HG02759 (cell line): ENCODE measurements at regions not wholly inside any gene's neighbourhood (a gene's known extent, or its start where the extent isn't known, plus 50 kb on each side); places are given as distances from the start of the nearest gene placed in this dataset.
"Not testable (repeated sequence)": the region's sequence is repeated elsewhere in the genome, so short reads cannot be mapped to it uniquely, and the experiment has no call there.

ENCODE experiments used
- ATAC-seq: cut with Tn5 transposase; IDR thresholded peaks from one replicate; pipeline ENCODE4 v1.9.1; 2021; ENCODE audit warnings: mild to moderate bottlenecking, moderate library complexity; ENCODE audit not compliant: unreplicated experiment

- not testable (repeated sequence) for ATAC-seq
These were observed 264.7 kb downstream of the BCL2L11 start for GRCh38 chr2:111385226-111385957.

DNA sequence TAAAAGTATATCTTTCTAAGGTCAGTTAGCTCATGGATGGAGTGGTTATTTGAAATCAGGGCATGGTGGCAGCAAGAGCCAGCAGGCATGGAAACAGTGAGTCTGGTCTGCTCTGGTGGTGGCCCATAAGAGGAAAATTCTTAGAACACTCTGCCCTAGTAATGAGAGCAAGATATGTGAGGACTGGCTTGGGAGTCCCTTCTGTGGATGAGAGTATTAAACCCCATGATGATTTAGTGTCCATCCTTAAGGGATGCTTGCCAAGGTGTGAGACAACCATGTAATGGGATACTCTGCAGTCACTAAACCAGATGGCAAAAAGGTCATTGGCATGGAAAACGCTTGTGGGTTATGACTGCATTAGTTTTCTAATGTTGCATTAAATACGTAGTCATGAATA, 269.9 kb downstream of the BCL2L11 start:
- not testable (repeated sequence) for ATAC-seq

GRCh38 chr2:111395350-111396128, 274.8 kb downstream of the BCL2L11 start:
- not testable (repeated sequence) for ATAC-seq

GRCh38 chr2:111400598-111401253, 280.0 kb downstream of the BCL2L11 start:
- ATAC-seq = not testable (repeated sequence)

DNA sequence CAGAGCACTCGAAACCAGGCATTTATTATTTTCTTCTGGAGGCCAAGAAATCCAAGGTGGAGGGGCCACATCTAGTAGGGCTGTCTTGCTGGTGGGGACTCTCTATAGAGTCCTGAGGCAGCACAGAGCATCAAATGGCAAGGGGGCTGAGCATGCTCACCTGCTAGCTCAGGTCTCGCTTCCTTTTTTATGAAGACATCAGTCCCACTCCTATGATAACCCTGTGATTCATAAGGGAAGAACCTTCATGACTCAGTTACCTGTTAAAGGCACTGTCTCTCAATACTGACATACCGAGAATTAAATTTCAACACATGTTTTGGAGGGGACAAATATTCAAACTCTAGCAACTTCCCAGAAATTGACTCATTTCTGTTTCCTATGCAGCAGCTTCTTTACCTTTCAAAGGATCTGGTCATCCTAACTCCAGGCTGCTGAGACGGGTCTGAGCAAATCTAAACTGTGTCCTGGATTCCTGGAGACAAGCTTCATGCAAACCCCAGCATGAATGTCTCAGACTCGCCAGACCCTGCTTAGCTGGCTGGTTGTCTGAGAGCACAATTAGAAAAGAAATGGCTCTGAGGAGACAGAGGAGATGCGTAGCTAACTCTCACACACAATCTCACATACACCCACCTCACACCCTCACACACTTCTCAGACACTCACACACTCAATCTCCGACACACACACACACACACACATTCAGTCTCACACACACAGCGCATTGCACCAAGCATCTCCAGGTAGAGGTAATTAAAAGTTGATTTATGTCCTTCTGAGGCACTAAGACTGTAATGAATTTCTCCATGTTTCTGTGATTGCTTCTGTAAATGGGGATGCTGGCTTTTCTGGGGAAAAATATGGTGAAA, 280.8 kb downstream of the BCL2L11 start:
- ATAC-seq = not testable (repeated sequence)

DNA sequence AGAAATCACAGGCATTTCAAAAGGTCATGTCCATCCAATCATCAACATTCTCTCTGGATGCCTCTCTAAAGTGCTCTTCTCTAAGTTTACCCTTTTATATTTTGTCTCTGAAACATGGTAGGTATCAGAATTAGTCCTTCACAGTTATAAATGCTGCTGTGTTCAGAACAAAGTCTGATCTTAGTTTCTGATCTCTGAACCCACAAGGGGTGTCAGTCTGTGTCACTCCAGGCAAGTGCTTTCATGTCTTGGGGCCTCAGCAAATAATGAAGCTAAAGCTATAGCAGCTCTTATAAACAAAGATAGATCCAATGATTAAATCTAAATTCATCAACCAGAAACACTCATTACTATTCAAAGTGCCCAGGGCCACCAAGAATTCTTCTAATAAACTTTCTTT, 281.7 kb downstream of the BCL2L11 start:
- not testable (repeated sequence) for ATAC-seq

DNA sequence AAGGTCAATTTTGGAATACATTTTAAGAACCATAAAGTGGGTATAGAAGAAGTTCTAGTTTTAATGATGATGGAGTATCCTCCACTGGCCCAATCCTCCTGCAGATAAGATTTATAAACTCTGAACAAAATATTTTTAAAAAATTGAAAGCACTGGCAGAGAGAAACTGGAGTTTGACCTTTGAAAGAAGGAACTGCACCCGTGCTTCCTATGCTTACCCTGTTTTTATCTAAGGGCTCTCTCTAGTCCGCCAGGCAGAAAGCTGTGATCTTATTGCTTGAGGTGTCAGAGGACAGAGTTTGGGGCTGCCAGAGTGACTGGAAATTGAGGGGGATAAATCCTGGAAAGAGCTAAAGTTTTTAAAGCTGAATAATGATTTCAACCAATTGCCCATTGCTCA, 282.6 kb downstream of the BCL2L11 start:
- ATAC-seq = not testable (repeated sequence)

DNA sequence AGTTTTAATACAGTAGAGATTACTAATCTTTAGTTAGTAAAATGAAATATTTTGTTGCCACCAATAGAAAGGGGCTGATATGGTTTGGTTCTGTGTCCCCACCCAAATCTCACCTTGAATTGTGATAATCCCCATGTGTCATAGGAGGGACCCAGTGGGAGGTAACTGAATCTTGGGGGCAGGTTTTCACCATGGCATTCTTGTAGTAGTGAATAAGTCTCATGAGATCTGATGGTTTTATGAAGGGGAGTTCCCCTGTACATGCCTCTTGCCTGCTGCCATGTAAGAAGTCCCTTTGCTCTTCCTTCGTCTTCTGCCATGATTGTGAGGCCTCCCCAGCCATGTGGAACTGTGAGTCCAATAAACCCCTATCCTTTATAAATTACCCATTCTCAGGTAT, 285.9 kb downstream of the BCL2L11 start:
- not testable (repeated sequence) for ATAC-seq

DNA sequence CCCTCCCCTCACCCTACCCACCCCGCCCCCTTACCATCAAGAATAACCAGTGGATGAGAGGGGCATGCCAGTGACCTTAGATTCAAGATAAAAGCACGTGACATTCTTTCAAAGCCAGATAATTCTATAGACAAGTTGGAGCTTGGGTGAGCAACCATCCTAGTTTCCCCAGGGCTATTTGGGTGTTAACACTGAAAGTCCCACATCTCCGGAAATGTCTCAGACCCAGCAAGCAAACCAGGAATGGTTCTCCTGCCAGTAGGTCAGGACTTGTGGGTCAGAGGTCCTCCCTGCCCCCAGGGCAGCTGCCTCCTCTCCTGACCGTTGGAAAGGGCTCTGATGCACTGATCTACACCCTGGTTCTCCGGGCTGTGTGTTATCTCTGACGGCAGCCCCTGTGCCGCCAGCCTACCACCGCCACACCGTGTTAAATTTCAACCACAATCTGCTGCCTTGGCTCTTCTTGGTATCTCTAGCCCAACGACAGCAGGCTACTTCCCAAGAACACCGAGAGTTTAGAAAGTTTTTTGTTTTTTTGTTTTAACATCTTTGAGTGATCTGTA, 287.0 kb downstream of the BCL2L11 start:
- not testable (repeated sequence) for ATAC-seq

DNA sequence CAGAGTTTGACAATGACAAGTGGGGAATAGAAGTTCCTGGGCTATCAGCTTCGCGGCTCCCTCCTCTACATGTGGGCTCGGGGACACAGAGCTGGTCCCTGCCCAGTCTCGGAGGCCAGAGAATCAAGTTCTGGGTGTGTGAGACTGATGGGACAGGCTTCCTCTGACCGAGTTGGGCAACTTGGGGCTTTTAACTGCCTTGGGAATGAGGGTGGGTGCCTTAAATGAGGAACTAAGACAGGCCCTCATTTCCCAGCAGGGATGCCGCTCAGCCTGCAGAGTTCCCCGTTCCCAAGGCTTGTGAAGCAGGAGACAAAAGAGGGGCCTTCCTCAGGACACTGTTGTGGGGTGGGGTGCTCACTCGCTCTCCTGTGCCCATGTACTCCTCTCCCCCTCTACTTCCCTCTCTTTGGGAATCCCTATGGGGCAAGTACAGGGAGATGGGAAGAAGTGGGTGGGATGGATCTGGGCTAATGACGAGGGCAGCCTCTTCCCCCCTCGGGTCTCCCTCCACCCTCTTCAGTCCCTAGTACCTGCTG, 290.2 kb downstream of the BCL2L11 start:
- ATAC-seq = not testable (repeated sequence)

DNA sequence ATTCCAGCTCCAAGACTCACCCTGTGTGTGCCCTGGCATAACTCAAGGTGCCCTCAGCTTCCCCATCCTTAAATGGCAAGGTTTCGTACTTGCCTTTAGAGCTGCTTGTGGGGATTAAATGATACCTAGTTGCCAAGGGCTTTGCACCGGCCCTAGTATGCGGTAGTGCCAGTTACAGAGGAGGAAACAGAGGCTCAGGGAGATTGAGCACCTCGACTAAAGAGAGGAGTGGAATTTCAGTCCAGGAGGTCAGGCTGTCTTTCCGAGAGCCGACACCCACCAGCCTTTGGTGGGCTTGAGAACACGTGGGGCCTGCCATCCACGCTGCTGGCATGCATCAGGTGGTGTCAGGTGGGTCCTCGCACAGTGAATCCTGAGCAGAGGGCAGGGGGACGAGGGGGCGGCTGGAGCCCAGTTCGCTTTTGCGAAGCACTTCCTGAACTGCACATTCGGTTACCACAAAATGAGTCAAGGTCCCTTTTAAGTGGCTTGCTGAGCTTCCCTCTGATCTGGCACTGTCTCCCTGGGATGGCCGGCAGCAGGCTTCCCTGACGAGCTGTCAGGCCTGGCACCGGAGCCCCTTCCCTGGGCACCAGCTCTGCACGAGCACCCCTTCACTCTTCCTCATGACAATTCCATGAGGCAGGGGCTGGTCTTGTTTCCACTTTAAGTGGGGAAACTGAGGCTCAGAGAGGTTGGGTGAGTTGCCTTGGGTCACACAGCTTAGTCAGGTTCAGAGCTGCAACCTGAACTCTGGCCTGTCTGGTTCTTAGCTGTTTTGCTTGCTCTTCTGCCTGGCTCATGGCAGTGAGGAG, 291.4 kb downstream of the BCL2L11 start:
- ATAC-seq = not testable (repeated sequence)

- not testable (repeated sequence) for ATAC-seq
These were observed 292.3 kb downstream of the BCL2L11 start for GRCh38 chr2:111412841-111413650.

GRCh38 chr2:111413950-111414349, 293.2 kb downstream of the BCL2L11 start:
- not testable (repeated sequence) for ATAC-seq

- ATAC-seq = not testable (repeated sequence)
These were observed 295.3 kb downstream of the BCL2L11 start for GRCh38 chr2:111415765-111416743.

DNA sequence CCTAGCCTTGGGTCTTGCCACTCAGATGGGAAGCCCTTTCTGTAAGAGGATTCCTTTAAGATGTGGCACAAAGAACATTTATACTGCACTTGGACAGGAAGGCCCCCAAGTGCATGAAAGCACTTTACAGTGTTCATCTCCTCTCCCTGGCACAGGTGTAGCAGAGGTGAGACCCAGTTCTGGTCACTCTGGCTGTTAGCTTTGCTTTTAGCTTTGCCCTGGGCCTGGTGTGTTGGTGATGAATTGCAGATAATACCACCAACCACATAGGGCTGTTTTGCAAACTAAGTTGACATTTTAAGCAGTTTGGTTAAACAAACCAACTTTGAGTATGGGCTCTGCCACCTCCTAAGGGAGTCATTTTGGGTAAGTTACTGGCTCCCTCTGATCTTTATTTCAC, 296.3 kb downstream of the BCL2L11 start:
- ATAC-seq = not testable (repeated sequence)

- ATAC-seq = not testable (repeated sequence)
These were observed 297.6 kb downstream of the BCL2L11 start for GRCh38 chr2:111418091-111418875.
